ENCODE measurements at regions not wholly inside any gene's neighbourhood (a gene's known extent, or its start where the extent isn't known, plus 50 kb on each side); places are given as distances from the start of the nearest gene placed in this dataset.

DNA sequence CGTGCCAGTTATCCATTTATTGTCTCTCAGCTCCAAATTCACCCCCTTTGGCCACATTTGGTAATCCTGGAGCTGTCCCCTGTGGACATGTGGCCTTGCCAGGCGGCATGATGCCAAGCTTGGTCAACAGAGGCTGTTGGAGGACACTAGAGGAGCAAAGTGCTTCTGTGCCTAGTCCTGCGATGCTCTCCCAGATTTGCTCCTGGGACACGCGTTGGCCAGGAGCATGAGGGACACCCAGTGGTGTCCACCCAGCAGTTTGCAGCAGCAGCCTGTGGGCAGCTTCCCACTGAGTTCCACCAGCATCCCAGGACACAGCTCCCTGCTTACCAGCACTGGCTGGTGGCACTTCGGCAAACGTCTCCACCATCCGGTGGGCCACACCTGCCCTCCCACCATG is 55.5 kb upstream of the STEAP1B start:
- TF ChIP-seq, protein P1, sequence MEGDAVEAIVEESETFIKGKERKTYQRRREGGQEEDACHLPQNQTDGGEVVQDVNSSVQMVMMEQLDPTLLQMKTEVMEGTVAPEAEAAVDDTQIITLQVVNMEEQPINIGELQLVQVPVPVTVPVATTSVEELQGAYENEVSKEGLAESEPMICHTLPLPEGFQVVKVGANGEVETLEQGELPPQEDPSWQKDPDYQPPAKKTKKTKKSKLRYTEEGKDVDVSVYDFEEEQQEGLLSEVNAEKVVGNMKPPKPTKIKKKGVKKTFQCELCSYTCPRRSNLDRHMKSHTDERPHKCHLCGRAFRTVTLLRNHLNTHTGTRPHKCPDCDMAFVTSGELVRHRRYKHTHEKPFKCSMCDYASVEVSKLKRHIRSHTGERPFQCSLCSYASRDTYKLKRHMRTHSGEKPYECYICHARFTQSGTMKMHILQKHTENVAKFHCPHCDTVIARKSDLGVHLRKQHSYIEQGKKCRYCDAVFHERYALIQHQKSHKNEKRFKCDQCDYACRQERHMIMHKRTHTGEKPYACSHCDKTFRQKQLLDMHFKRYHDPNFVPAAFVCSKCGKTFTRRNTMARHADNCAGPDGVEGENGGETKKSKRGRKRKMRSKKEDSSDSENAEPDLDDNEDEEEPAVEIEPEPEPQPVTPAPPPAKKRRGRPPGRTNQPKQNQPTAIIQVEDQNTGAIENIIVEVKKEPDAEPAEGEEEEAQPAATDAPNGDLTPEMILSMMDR (IDR thresholded peaks at IDR 0.05) = no peak
- Mint-ChIP-seq H3K27me3 (ENCODE audit: low read depth) (peaks cover 12% of the 10 kb centered on the region), H3K4me1 (ENCODE audit: low read depth) (peaks cover 10% of the 10 kb centered on the region), H3K36me3 (ENCODE audit: low read depth) (no peaks in the 10 kb centered on the region), H3K4me3 (ENCODE audit: unreplicated experiment) (no peak overlapping the region), H3K9me3 (ENCODE audit: low read depth) (no peaks in the 10 kb centered on the region), H3K27ac (ENCODE audit: unreplicated experiment) (no peak overlapping the region)
- DNase-seq (ENCODE audit: low spot score) = no peak

DNA sequence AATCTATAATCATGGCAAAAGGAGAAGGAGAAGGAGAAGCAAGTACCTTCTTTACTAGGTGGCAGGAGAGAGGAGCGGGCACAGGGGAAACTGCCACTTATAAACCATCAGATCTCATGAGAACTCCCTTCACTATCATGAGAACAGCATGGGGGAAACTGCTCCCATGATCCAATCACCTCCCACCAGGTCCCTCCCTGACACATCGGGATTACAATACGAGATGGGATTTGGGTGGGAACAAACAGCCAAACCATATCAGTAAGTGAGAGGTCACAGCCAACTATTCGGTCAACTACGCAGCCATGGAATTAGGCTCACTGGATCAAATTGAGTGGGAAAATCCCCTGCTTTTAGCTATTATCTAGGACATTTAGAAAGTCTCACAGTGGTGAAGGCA is 54.2 kb upstream of the STEAP1B start:
- TF ChIP-seq, protein P1 (IDR thresholded peaks at IDR 0.05) = no peak
- peaks cover 20% of the 10 kb centered on the region for H3K27me3 Mint-ChIP-seq (ENCODE audit: low read depth)
- H3K4me3 Mint-ChIP-seq (ENCODE audit: unreplicated experiment) = no peak overlapping the region
- no peaks in the 10 kb centered on the region for H3K36me3 Mint-ChIP-seq (ENCODE audit: low read depth)
- H3K27ac Mint-ChIP-seq (ENCODE audit: unreplicated experiment) = no peak overlapping the region
- peaks cover 11% of the 10 kb centered on the region for H3K4me1 Mint-ChIP-seq (ENCODE audit: low read depth)
- no peak for DNase-seq (ENCODE audit: low spot score)
- H3K9me3 Mint-ChIP-seq (ENCODE audit: low read depth) = no peaks in the 10 kb centered on the region

DNA sequence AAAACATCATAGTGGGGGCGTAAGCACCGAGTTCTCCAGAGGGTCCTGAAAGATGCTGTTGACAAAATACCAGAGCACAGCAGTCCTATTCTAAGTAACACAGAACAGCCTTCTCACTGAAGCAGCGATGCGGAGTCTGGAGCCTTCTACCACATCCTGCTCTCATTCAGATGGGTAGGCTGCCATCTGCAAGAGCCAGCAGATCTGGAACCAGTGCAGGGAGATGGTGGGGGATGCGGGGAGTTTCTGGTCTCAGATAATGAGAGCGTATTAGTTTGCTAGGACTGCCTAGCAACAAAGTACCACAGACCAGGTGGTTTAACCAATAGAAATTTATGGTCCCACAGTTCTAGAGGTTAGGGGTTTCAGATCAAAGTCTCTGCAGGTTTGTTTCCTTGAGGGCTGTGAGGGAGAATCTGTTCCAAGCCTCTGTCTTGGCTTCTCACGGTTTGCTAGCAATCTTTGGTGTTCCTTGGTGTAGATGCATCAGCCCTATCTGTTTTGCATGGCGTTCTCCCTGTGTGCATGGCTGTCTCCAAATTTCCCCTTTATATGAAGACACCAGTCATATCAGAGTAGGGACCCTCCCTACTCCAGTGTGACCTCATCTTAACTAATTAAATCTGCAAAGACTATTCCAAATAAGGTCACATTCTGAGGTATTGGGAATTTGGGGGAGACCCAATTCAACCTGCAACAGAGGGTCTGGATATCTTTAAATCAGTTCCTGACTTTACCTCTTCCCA is 52.0 kb upstream of the STEAP1B start:
- Mint-ChIP-seq H3K9me3 (ENCODE audit: low read depth) (no peaks in the 10 kb centered on the region), H3K36me3 (ENCODE audit: low read depth) (no peaks in the 10 kb centered on the region), H3K27me3 (ENCODE audit: low read depth) (peaks cover 23% of the 10 kb centered on the region), H3K4me3 (ENCODE audit: unreplicated experiment) (no peak overlapping the region), H3K4me1 (ENCODE audit: low read depth) (peaks cover 13% of the 10 kb centered on the region), H3K27ac (ENCODE audit: unreplicated experiment) (no peak overlapping the region)
- TF ChIP-seq, protein P1 (IDR thresholded peaks at IDR 0.05) = no peak
- no peak for DNase-seq (ENCODE audit: low spot score)

DNA sequence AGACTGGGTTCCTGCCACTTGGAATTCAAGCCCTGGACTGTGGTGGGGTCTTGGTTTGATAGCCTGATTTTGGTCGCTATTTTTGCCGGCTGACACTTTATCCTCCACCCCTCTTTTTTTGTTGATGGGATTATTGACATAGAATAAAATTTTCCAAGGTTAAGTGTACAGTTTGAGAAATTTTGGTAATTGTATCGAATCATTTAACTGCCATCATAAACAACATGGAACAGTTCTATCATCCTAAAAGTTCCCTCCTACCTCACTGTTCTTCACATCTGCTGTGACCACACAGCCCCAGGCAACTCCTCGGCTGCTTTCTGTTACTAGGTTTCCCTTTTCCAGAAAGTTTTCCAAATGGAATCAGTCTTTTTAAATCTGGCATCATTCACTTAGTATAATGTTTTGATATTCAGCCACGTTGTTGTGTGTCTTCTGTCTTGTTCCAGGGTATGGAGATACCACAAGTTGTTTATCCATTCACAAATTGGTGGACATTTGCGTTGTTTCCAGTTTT is 50.6 kb upstream of the STEAP1B start:
- no peak overlapping the region for H3K27ac Mint-ChIP-seq (ENCODE audit: unreplicated experiment)
- H3K4me1 Mint-ChIP-seq (ENCODE audit: low read depth) = peaks cover 13% of the 10 kb centered on the region
- no peak for DNase-seq (ENCODE audit: low spot score)
- no peaks in the 10 kb centered on the region for H3K9me3 Mint-ChIP-seq (ENCODE audit: low read depth)
- no peak overlapping the region for H3K4me3 Mint-ChIP-seq (ENCODE audit: unreplicated experiment)
- no peaks in the 10 kb centered on the region for H3K36me3 Mint-ChIP-seq (ENCODE audit: low read depth)
- TF ChIP-seq, protein P1 (IDR thresholded peaks at IDR 0.05) = peak; percentile 8
- peaks cover 26% of the 10 kb centered on the region for H3K27me3 Mint-ChIP-seq (ENCODE audit: low read depth)

DNA sequence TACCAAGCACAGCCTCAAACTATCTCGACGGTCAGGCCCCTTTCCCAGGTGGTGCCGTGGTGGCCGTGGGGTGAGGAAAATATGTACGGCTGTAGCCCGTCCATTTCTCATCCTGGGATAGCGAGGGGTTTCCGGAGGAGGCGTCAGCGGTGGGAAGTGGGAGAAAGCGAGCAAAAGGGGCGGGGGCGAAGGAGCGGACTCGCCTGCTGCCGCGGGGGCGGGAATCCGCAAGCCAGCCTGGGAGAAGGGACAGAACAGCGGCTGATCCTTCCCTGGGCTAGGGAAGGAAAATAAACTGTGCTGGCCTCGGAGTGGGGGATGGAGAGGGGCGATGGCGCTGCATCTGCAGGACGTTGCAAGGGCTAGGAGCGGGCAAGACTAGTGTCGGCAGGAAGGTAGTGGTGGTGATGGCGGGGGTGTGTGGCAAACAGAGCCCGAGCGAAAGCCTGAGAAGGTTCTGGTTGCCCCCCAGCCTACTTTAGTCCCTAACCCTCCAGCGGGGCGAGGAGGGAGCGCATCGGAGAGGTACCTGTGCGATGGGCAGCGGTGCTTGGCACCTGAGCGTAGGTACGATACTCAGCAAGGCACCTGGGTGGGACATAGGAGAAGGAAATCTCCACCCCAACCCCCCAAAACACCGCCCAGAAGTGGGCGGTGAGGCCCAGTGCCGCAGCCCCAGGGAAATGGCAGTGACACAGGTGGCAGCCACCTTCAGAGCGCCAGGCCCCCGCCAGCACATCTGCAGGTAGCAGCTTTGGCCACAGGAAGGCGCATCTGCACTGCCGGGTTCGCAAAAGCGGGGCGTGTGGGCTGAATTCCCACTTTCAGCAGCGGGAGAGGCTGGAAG is 49.9 kb upstream of the STEAP1B start:
- Mint-ChIP-seq H3K9me3 (ENCODE audit: low read depth) (no peaks in the 10 kb centered on the region), H3K4me3 (ENCODE audit: unreplicated experiment) (peak overlapping the region; percentile 81), H3K27ac (ENCODE audit: unreplicated experiment) (no peak overlapping the region), H3K27me3 (ENCODE audit: low read depth) (peaks cover 27% of the 10 kb centered on the region), H3K36me3 (ENCODE audit: low read depth) (no peaks in the 10 kb centered on the region), H3K4me1 (ENCODE audit: low read depth) (peaks cover 13% of the 10 kb centered on the region)
- DNase-seq (ENCODE audit: low spot score) = no peak
- TF ChIP-seq, protein P1 (IDR thresholded peaks at IDR 0.05) = peak; percentile 70

Data from chondrocyte (in vitro differentiated cells).